IPS DF 6.9 (cell line): ENCODE measurements at regions not wholly inside any gene's neighbourhood (a gene's known extent, or its start where the extent isn't known, plus 50 kb on each side); places are given as distances from the start of the nearest gene placed in this dataset.

Source experiments
- DNase-seq: peaks from one replicate; pipeline ENCODE4 v3.0.0-alpha.2; 2013; ENCODE audit warnings: low read depth, low spot score
- H3K27ac ChIP-seq: one replicate; pipeline ENCODE4 v1.5.1; 2013; ENCODE audit warnings: low read length, control low read depth
- H3K27me3 ChIP-seq: 2 replicates; pipeline ENCODE4 v1.6.1; 2013; ENCODE audit warnings: mild to moderate bottlenecking, low read length; ENCODE audit not compliant: control insufficient read depth, insufficient read depth
- H3K36me3 ChIP-seq: 2 replicates; pipeline ENCODE4 v1.6.1; 2013; ENCODE audit warnings: low read length; ENCODE audit not compliant: control insufficient read depth, insufficient read depth
- H3K4me1 ChIP-seq: 2 replicates; pipeline ENCODE4 v1.6.1; 2013; ENCODE audit warnings: low read length; ENCODE audit not compliant: control insufficient read depth, insufficient read depth
- H3K4me3 ChIP-seq: 2 replicates; pipeline ENCODE4 v1.5.1; 2013; ENCODE audit warnings: mild to moderate bottlenecking, low read length
- H3K9me3 ChIP-seq: 2 replicates; pipeline ENCODE4 v1.6.1; 2013; ENCODE audit warnings: low read length, inconsistent platforms; ENCODE audit not compliant: control insufficient read depth, insufficient read depth
- WGBS: extraction: QIAGEN DNeasy Blood & Tissue Kit; methylation state at CpG from one replicate; pipeline ENCODE4 v1.1.7; 2013; ENCODE audit warnings: mixed read lengths, missing lambda C conversion rate; ENCODE audit not compliant: insufficient read length, insufficient coverage; 5-methylcytosine and 5-hydroxymethylcytosine counted together

DNA sequence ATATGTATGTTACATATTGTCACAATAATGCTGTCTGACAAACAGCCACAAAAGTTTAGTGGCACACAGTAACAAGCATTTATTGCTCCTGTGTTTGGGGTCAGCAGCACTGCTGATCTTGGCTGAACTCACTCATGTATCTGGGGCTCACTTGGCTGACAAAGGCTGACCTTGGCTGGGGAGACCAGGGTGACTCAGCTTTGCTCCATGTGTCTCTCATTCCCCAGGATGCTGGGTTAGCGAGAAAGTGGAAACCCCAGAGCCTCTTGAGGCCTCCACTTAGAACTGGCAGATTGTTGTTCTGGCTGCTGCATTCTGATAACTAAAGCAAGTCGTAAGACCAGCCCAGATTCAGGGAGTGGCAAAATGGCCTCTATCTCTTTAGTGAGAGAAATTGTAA is 217.3 kb upstream of the HABP2 start:
- WGBS, result no CpG with 5 or more reads among the region's 2 CpGs
- Histone ChIP-seq H3K27ac (no peak overlapping the region), H3K4me3 (no peak overlapping the region), H3K36me3 (no peaks in the 10 kb centered on the region), H3K4me1 (no peaks in the 10 kb centered on the region), H3K27me3 (no peaks in the 10 kb centered on the region), H3K9me3 (no peaks in the 10 kb centered on the region)
- no peak for DNase-seq

DNA sequence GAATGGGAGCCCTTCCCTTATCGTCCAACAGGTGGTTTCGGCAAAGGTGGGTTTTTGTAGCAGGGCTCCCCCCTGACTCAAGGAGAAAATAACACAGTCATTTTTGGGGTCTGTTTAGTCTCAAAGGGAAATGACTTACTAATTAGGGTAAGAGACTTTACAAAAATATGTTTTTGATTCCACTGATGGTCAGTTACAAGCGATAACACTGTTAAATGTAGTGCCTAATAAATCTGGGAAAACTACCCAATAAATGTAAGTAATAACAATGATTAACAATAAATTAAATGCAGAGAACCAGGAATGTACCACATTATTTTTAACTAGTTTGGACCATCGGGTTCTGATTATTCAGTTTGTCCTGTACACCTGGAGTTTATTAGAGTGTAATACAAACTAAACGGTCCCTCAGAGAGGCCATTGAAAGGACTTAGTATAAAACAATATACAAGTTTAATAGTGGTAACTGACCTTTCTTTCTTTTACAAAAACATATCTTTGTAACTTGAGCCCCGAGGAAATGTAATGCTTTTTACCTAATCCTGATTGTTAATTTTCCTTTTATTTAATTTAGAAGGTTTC is 216.2 kb upstream of the HABP2 start:
- no peaks in the 10 kb centered on the region for H3K27me3 ChIP-seq
- DNase-seq, result no peak
- no peaks in the 10 kb centered on the region for H3K36me3 ChIP-seq
- WGBS, result no CpG with 5 or more reads among the region's 6 CpGs
- no peak overlapping the region for H3K4me3 ChIP-seq
- H3K4me1 ChIP-seq, result no peaks in the 10 kb centered on the region
- H3K27ac ChIP-seq, result no peak overlapping the region
- no peaks in the 10 kb centered on the region for H3K9me3 ChIP-seq

DNA sequence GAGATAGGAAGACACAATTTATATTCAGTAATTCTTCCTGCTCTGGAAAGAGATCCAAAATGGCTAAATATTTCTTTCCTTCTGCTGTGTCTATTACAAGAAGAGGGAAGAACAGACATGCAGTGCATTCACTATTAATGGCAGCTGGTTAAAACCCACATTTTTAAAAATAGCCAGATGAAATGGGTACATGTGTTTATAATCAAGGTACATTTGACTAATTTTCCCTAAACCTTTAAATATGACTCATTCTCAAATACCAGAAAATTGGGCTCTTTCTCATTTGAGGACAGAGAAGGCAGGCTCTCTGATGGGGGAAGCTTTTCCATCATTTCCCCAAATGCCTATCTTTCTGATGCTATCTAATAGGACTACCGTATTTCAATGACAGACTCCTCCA is 215.7 kb upstream of the HABP2 start:
- no peak for DNase-seq
- Histone ChIP-seq H3K27me3 (no peaks in the 10 kb centered on the region), H3K4me3 (no peak overlapping the region), H3K9me3 (no peaks in the 10 kb centered on the region), H3K36me3 (no peaks in the 10 kb centered on the region), H3K4me1 (no peaks in the 10 kb centered on the region), H3K27ac (no peak overlapping the region)
- no CpG with 5 or more reads among the region's 1 CpG for WGBS

DNA sequence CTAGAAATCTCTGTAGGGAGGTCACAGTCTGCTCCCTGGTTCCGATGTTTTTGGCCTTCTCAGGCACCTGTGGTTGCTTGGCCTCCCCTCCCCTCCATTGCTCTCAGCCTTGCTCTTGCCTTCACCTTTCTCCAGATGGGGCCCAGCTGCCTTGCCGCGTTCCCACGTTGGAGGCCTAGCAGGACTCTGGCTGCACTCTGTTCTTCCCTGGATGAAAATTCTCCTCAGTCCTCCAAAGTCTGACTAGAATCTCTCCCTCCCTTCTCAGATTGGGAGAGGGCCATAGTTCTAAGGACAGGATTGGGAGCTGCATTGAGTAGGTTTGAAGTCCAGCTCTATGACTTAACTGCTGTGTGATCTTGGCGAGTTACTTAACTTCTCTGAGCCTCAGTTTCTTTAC is 213.7 kb upstream of the HABP2 start:
- H3K27me3 ChIP-seq, result no peaks in the 10 kb centered on the region
- no peak overlapping the region for H3K4me3 ChIP-seq
- H3K9me3 ChIP-seq, result no peaks in the 10 kb centered on the region
- WGBS, result no CpG with 5 or more reads among the region's 5 CpGs
- H3K36me3 ChIP-seq, result no peaks in the 10 kb centered on the region
- DNase-seq, result no peak
- H3K27ac ChIP-seq, result no peak overlapping the region
- H3K4me1 ChIP-seq, result no peaks in the 10 kb centered on the region

DNA sequence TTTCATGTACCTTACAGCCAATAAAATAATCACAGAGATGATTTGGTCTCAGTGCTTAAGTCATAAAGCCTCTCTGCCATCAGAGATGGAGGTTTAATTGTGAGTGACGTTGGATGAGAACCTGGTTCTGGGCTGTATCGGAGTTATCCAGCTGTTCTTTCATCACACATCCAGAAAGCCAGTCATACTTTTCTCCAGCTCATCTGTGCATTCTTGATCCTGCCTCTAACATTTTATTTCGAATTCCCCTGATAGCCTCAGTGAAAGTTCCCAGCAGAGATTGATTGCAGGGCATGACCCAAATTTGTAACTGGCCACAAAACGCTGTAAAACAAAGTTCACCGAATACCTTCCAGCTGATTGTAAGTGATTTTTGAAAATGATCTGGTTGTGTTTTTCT is 212.6 kb upstream of the HABP2 start:
- no peak for DNase-seq
- H3K9me3 ChIP-seq, result no peaks in the 10 kb centered on the region
- H3K4me1 ChIP-seq, result no peaks in the 10 kb centered on the region
- no peak overlapping the region for H3K4me3 ChIP-seq
- no peaks in the 10 kb centered on the region for H3K36me3 ChIP-seq
- H3K27me3 ChIP-seq, result no peaks in the 10 kb centered on the region
- no CpG with 5 or more reads among the region's 5 CpGs for WGBS
- H3K27ac ChIP-seq, result no peak overlapping the region

DNA sequence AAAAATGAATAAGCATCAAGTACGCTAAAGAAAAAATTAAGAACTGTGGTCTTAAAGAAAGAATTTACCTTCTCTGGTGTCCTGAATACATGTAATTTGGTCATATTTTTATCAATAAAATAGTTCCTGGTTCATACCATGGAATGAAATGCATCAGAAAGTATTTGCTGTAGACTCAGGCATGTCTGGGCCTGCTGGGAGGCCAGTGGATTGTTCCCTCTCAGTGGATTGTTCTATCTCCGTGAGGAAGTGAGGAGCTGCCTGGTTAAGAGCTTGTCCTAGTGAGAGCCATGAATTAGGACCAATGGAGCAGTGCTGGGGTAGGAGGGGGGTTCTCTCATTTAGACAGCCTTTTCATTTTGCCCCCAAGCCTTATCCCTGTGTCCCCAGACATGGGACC is 211.7 kb upstream of the HABP2 start:
- no peaks in the 10 kb centered on the region for H3K9me3 ChIP-seq
- WGBS, result no CpG with 5 or more reads among the region's 2 CpGs
- H3K27me3 ChIP-seq, result no peaks in the 10 kb centered on the region
- H3K4me1 ChIP-seq, result no peaks in the 10 kb centered on the region
- no peaks in the 10 kb centered on the region for H3K36me3 ChIP-seq
- H3K27ac ChIP-seq, result no peak overlapping the region
- no peak for DNase-seq
- H3K4me3 ChIP-seq, result no peak overlapping the region

DNA sequence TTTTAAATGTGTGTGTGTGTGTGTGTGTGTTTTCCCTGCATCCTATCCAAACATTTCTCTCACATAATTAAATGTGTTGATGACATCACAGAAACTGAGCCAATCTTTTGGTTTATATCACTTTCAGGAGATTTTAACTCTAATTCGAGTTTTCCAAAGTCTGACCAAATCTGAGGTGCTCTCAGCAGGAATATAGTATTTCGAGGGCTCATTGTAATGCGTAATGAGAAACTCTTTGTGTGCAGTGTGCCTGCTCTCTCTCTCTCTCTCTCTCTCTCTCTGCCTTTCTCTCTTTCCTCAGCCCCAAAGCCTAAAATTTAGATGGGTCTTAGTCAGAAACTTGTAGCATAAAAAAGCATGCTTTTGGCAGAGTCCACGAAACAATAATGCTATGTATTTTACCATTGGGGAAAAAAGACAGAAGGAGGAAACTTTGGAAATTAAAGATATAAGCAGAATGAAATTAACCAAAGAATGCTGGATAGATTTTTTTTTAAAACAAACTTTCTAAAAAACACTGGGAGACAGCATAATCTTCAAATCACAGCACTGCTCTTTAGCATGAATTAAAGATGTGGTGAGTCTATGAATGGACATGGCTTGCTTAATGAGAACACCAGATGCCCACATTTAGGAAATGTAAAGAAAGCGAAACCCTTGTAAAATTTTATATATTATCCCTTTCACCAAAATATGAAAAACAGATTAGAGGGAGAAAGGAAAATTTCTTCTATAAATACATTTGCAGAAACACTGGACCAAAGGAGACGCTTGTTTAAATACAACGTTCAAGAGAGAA is 206.8 kb upstream of the HABP2 start:
- H3K4me3 ChIP-seq, result no peak overlapping the region
- no peaks in the 10 kb centered on the region for H3K27me3 ChIP-seq
- H3K27ac ChIP-seq, result no peak overlapping the region
- WGBS, result no CpG with 5 or more reads among the region's 7 CpGs
- no peaks in the 10 kb centered on the region for H3K36me3 ChIP-seq
- no peaks in the 10 kb centered on the region for H3K9me3 ChIP-seq
- DNase-seq, result no peak
- 0 out of 2 replicates have a peak, but pooled peaks cover 1% of the 10 kb centered on the region for H3K4me1 ChIP-seq

DNA sequence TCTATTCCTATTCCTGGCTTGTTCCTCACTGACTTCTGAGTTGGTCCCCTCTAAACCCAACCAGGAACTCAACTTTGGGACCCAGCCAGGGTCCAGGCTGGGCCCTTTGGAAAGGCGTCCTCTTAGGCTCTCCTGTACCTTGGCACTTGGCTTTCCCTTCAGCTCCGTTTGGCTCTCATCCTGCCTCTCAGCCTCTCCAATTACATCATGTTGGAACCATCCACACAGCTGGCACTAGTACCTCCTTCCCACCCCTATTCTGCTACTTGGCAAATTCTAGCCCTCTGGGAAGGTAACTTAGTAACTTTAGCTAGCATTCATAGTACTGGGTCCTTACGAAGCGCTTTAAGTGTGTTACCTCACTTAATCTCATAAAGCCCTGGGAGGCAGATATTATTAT is 205.3 kb upstream of the HABP2 start:
- no CpG with 5 or more reads among the region's 4 CpGs for WGBS
- Histone ChIP-seq H3K36me3 (no peaks in the 10 kb centered on the region), H3K4me1 (0 out of 2 replicates have a peak, but pooled peaks cover 1% of the 10 kb centered on the region), H3K27me3 (no peaks in the 10 kb centered on the region), H3K4me3 (no peak overlapping the region), H3K9me3 (no peaks in the 10 kb centered on the region), H3K27ac (no peak overlapping the region)
- DNase-seq, result no peak

DNA sequence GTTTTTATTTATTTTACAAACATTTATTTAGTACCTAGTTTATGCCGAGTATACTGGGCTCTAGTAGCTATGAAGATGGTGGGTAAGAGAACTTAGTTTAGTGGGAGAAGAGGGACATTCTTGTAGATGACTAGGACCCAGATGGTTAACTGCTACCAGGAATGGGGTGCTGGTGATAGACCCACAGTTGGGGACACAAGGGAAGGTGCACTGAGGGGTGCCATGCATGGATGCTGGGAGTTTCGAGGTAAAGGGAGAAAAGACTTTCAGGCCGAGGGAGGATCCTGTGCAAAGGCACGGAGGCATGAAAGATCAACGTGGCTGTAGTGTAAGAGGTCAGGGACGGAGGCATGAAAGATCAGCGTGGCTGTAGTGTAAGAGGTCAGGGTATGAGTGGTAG is 204.2 kb upstream of the HABP2 start:
- DNase-seq, result no peak
- H3K9me3 ChIP-seq, result no peaks in the 10 kb centered on the region
- H3K27ac ChIP-seq, result no peak overlapping the region
- H3K36me3 ChIP-seq, result no peaks in the 10 kb centered on the region
- 0 out of 2 replicates have a peak, but pooled peaks cover 1% of the 10 kb centered on the region for H3K4me1 ChIP-seq
- no peaks in the 10 kb centered on the region for H3K27me3 ChIP-seq
- no CpG with 5 or more reads among the region's 7 CpGs for WGBS
- H3K4me3 ChIP-seq, result no peak overlapping the region

DNA sequence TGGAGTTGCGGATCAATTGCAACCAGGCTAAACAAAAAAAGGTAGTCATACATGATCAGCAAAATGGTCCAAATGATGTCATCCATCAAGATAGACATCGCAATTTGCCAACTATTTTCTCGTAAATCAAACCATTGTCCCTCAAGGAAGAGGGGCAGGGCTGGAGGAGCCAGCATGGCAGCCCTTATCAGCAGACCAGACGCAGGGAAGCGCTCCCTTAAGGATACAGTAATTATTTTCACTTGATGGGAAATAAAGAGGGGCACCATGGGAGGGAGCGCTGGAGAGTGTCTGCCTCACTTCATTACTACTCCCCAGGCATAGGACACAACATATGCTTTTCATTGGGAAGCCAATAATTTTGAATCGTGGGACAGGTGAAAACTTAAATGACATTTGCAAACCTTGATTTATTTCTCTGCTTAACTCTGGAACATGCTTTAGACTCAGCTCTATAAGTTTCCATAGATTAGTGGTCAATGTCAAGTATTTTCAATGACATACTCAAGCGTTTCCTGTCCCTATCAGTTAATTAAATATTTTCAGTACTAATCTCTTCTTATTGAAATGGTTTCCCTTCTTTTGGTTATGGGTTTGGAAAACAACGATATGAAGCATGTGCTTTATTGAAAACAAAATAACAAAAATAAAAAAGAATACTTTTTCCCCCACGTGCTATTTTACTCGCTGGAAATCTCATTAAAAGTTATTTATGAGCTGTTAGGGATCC is 202.4 kb upstream of the HABP2 start:
- H3K36me3 ChIP-seq, result no peaks in the 10 kb centered on the region
- no peak overlapping the region for H3K4me3 ChIP-seq
- no peak overlapping the region for H3K27ac ChIP-seq
- H3K9me3 ChIP-seq, result no peaks in the 10 kb centered on the region
- DNase-seq, result no peak
- WGBS, result no CpG with 5 or more reads among the region's 11 CpGs
- H3K27me3 ChIP-seq, result no peaks in the 10 kb centered on the region
- H3K4me1 ChIP-seq, result 0 out of 2 replicates have a peak, but pooled peaks cover 1% of the 10 kb centered on the region
